ENCODE measurements at regions not wholly inside any gene's neighbourhood (a gene's known extent, or its start where the extent isn't known, plus 50 kb on each side); places are given as distances from the start of the nearest gene placed in this dataset.
"Not testable (repeated sequence)": the region's sequence is repeated elsewhere in the genome, so short reads cannot be mapped to it uniquely, and the experiment has no call there.

GRCh38 chr3:4071481-4072184, 231.5 kb upstream of the SETMAR start:
- Histone ChIP-seq H3K27me3 (no peaks in the 10 kb centered on the region), H3K9me3 (no peaks in the 10 kb centered on the region), H3K4me3 (no peak overlapping the region), H3K4me1 (no peaks in the 10 kb centered on the region), H3K36me3 (no peaks in the 10 kb centered on the region), H3K27ac (no peak overlapping the region)
- no peak for TF ChIP-seq POLR2A (IDR thresholded peaks at IDR 0.05)
- TF ChIP-seq CTCF (IDR thresholded peaks at IDR 0.05): no peak
- WGBS, 2 donors: 29 to 35% methylated on average over 4 to 5 of the region's 5 CpGs
- DNase-seq: no peak
- intact Hi-C loops (cut with DNase I): no loop called here

- 83 to 86% methylated on average over 2 of the region's 2 CpGs for WGBS, 2 donors
- H3K27ac ChIP-seq; H3K4me3 ChIP-seq; intact Hi-C loops (cut with DNase I); H3K27me3 ChIP-seq; H3K36me3 ChIP-seq; H3K4me1 ChIP-seq; DNase-seq; H3K9me3 ChIP-seq: not testable (repeated sequence)
Observed at GRCh38 chr3:4077278-4077677, 225.9 kb upstream of the SETMAR start.

GRCh38 chr3:4077950-4078349, 225.2 kb upstream of the SETMAR start:
- TF ChIP-seq CTCF (IDR thresholded peaks at IDR 0.05) (no peak), POLR2A (IDR thresholded peaks at IDR 0.05) (no peak)

GRCh38 chr3:4078903-4079302, 224.3 kb upstream of the SETMAR start:
- 53 to 78% methylated on average over 8 of the region's 8 CpGs for WGBS, 2 donors
- intact Hi-C loops (cut with DNase I): no loop called here
- Histone ChIP-seq H3K27ac (no peak overlapping the region), H3K4me1 (no peaks in the 10 kb centered on the region), H3K27me3 (no peaks in the 10 kb centered on the region), H3K9me3 (no peaks in the 10 kb centered on the region), H3K36me3 (no peaks in the 10 kb centered on the region), H3K4me3 (no peak overlapping the region)
- DNase-seq: no peak
- TF ChIP-seq CTCF (IDR thresholded peaks at IDR 0.05) (no peak), POLR2A (IDR thresholded peaks at IDR 0.05) (no peak)

More at GRCh38 chr3:4077950-4078349, 225.2 kb upstream of the SETMAR start:
- DNase-seq: no peak
- WGBS, 2 donors: 66 to 96% methylated on average over 2 of the region's 2 CpGs
- Histone ChIP-seq H3K27me3 (no peaks in the 10 kb centered on the region), H3K36me3 (no peaks in the 10 kb centered on the region), H3K27ac (no peak overlapping the region), H3K4me1 (no peaks in the 10 kb centered on the region), H3K9me3 (no peaks in the 10 kb centered on the region), H3K4me3 (no peak overlapping the region)
- intact Hi-C loops (cut with DNase I): no loop called here

- no peaks in the 10 kb centered on the region for H3K27me3 ChIP-seq
- no peak overlapping the region for H3K4me3 ChIP-seq
- no peaks in the 10 kb centered on the region for H3K36me3 ChIP-seq
- intact Hi-C loops (cut with DNase I): no loop called here
- H3K9me3 ChIP-seq: no peaks in the 10 kb centered on the region
- TF ChIP-seq POLR2A (IDR thresholded peaks at IDR 0.05) (no peak), CTCF (IDR thresholded peaks at IDR 0.05) (no peak)
- no peak for DNase-seq
- WGBS, 2 donors: 56 to 60% methylated on average over 6 of the region's 6 CpGs
- H3K4me1 ChIP-seq: no peaks in the 10 kb centered on the region
- no peak overlapping the region for H3K27ac ChIP-seq
Observed at GRCh38 chr3:4079339-4080195, 223.6 kb upstream of the SETMAR start.

Data from esophagus squamous epithelium (tissue), 5 donors.